Left ventricle myocardium inferior (tissue), 1 donor: ENCODE measurements at regions not wholly inside any gene's neighbourhood (a gene's known extent, or its start where the extent isn't known, plus 50 kb on each side); places are given as distances from the start of the nearest gene placed in this dataset.

Source experiments
- DNase-seq: peaks from one replicate; pipeline ENCODE4 v3.0.0-alpha.2; 2020
- H3K27ac ChIP-seq: fragments of 200-600 bp; replicated peaks from 2 replicates; pipeline ENCODE4 v1.8.0; 2021
- H3K27me3 ChIP-seq: fragments of 200-600 bp; 2 replicates; pipeline ENCODE4 v1.8.0; 2021; ENCODE audit warnings: low read depth
- H3K36me3 ChIP-seq: fragments of 200-600 bp; 2 replicates; pipeline ENCODE4 v1.8.0; 2021
- H3K4me1 ChIP-seq: fragments of 200-600 bp; 2 replicates; pipeline ENCODE4 v1.8.0; 2021
- H3K4me3 ChIP-seq: fragments of 200-600 bp; 2 replicates; pipeline ENCODE4 v1.8.0; 2021; ENCODE audit warnings: mild to moderate bottlenecking, moderate library complexity
- H3K9me3 ChIP-seq: fragments of 200-600 bp; replicated peaks from 2 replicates; pipeline ENCODE4 v1.8.0; 2021
- intact Hi-C: fragments of 100-400 bp; cut with micrococcal nuclease; formaldehyde crosslinking; loops from one replicate; pipeline ENCODE4 v1.11.0; 2022
- TF ChIP-seq, protein P1 (sequence below): fragments of 200-600 bp; IDR thresholded peaks from 2 replicates; pipeline ENCODE4 v1.8.0; 2021; ENCODE audit warnings: antibody characterized with exemption, mild to moderate bottlenecking, borderline replicate concordance
- donor health status: DM: no; HTN: yes; CAD: no; lungs with severe emphysema.

DNA sequence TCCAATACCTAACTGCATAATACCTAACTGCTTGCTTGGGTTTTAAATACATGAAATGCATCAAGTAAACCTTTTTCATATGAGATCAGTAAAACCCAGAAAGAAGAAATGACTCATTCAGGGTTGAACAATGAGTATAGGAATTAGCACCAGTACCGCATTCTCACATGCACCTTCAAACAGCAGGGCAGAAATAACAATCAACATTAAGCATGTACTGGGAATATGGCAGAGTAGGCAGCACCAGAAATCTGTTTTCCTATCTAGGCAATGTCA is 850.3 kb upstream of the SORCS1 start:
- no peak overlapping the region for H3K27ac ChIP-seq
- peaks cover 36% of the 10 kb centered on the region for H3K9me3 ChIP-seq
- TF ChIP-seq, protein P1, sequence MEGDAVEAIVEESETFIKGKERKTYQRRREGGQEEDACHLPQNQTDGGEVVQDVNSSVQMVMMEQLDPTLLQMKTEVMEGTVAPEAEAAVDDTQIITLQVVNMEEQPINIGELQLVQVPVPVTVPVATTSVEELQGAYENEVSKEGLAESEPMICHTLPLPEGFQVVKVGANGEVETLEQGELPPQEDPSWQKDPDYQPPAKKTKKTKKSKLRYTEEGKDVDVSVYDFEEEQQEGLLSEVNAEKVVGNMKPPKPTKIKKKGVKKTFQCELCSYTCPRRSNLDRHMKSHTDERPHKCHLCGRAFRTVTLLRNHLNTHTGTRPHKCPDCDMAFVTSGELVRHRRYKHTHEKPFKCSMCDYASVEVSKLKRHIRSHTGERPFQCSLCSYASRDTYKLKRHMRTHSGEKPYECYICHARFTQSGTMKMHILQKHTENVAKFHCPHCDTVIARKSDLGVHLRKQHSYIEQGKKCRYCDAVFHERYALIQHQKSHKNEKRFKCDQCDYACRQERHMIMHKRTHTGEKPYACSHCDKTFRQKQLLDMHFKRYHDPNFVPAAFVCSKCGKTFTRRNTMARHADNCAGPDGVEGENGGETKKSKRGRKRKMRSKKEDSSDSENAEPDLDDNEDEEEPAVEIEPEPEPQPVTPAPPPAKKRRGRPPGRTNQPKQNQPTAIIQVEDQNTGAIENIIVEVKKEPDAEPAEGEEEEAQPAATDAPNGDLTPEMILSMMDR: no peak
- H3K36me3 ChIP-seq: no peaks in the 10 kb centered on the region
- no peaks in the 10 kb centered on the region for H3K4me1 ChIP-seq
- intact Hi-C loops: no loop called here
- H3K4me3 ChIP-seq: no peak overlapping the region
- no peaks in the 10 kb centered on the region for H3K27me3 ChIP-seq
- no peak for DNase-seq

DNA sequence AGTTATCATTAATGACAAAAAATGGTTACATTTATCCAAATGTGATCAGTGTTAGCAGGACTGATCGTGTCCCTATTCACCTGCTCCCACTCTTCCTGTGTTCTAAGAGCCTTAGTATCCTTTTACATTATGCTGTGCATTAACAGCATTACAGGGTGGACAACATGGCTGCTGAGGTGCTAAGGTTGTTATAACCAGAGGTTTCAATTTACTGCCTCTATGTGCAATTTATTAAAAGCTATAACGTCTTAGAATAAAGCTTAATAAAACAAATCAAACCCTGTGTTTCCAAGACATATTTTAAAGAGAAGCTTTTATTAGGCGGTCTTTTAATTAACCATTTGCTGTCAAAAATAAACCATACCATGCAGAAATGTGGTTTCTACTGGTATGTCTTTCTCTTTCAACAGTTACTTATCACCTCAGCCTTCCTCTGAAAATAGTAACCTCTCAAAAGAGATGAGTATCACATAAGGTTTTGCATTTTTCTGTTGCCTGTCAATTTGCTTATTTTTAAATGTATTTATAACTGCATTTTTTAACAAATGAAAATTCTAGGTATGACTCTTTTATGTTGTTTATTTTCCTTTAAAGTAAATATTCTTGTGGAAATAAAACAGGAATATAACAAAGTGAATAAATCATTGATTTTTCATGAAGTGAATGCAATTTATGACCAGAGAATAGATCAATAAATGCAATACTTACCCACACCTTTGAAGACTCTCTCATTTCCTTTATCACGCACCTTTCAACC is 849.8 kb upstream of the SORCS1 start:
- TF ChIP-seq, protein P1: no peak
- intact Hi-C loops: no loop called here
- no peaks in the 10 kb centered on the region for H3K4me1 ChIP-seq
- peaks cover 36% of the 10 kb centered on the region for H3K9me3 ChIP-seq
- H3K4me3 ChIP-seq: no peak overlapping the region
- DNase-seq: no peak
- H3K27ac ChIP-seq: no peak overlapping the region
- H3K36me3 ChIP-seq: no peaks in the 10 kb centered on the region
- H3K27me3 ChIP-seq: no peaks in the 10 kb centered on the region

DNA sequence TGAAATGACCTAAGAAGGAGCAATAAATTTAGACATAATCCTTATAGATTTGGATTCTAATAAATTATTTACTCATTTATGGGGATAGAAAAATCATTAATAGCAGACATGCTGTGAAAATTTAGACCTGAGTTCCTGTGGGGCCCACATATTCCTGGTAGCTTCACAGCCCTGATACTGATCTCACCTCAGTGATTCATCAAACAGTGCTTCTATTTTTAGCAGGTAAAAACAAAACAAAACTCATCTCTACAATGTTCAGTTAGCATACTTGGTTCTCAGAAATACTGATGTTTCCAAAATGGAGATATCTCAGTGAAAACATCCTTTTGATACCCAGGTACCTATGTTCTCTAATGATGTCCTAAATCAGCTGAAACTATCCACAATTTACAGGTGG is 841.1 kb upstream of the SORCS1 start:
- intact Hi-C loops: no loop called here
- Histone ChIP-seq H3K27me3 (no peaks in the 10 kb centered on the region), H3K36me3 (no peaks in the 10 kb centered on the region), H3K27ac (no peak overlapping the region), H3K4me1 (no peaks in the 10 kb centered on the region), H3K9me3 (peaks cover 10% of the 10 kb centered on the region), H3K4me3 (no peak overlapping the region)
- no peak for DNase-seq
- TF ChIP-seq, protein P1: no peak

DNA sequence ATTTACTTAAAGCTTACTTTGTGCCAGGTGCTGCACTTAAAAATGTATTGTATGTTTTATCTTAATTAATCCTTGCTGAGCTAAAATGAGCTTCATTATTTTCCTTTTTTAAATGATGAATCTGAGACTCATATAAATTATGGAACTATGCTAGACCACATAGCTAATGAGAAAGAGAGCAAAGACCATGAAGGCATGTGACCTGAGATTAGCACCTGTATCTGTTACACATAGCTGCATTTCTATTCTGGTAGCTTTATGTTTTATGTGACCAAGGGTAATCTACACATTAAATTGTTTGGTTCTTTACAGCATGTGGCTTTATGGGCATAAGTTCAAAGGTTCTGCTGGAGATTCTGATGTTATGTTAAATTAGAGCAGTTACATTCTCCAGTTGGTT is 839.1 kb upstream of the SORCS1 start:
- Histone ChIP-seq H3K4me1 (no peaks in the 10 kb centered on the region), H3K27ac (no peak overlapping the region), H3K36me3 (no peaks in the 10 kb centered on the region), H3K9me3 (peaks cover 10% of the 10 kb centered on the region), H3K4me3 (no peak overlapping the region), H3K27me3 (no peaks in the 10 kb centered on the region)
- DNase-seq: no peak
- TF ChIP-seq, protein P1: no peak
- intact Hi-C loops: no loop called here

DNA sequence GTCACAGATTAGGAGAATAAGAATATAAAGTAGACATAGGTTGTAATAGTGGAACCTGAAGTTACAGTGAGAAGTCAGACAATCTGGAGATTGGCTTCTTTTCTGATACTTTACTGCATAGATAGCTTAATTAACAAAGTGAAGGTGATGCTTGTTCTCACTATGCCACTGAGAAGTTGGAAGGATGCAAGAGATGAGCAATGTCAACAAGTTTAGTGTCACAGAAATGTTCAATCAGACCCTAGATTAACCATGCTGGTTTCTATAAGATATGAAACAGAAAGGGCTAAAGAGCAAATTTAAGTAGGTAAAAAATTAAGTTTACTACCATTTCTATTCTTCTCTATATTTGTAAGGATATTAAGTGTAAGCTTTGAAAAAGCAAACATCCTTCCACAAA is 838.6 kb upstream of the SORCS1 start:
- H3K27me3 ChIP-seq: no peaks in the 10 kb centered on the region
- TF ChIP-seq, protein P1: no peak
- no peak for DNase-seq
- H3K4me3 ChIP-seq: no peak overlapping the region
- no peaks in the 10 kb centered on the region for H3K36me3 ChIP-seq
- no peaks in the 10 kb centered on the region for H3K4me1 ChIP-seq
- peaks cover 8% of the 10 kb centered on the region for H3K9me3 ChIP-seq
- no peak overlapping the region for H3K27ac ChIP-seq
- intact Hi-C loops: no loop called here
